Thyroid gland (tissue), 4 donors: ENCODE measurements at regions not wholly inside any gene's neighbourhood (a gene's known extent, or its start where the extent isn't known, plus 50 kb on each side); places are given as distances from the start of the nearest gene placed in this dataset.

ENCODE experiments used
- CTCF ChIP-seq, 6 experiments: fragments of 200-600 bp in 3 of 6; fragments of 450-650 bp in 3 of 6; sonication (generic) in 3 of 6; IDR thresholded peaks; one replicate each; pipeline ENCODE4 v1.5.1; 2016 to 2019; ENCODE audit warnings: antibody characterized with exemption in 6 of 6, mild to moderate bottlenecking in 2 of 6, inconsistent platforms in 1 of 6, moderate library complexity in 1 of 6
- POLR2A ChIP-seq, 2 donors: fragments of 450-650 bp; IDR thresholded peaks; one replicate each; pipeline ENCODE4 v1.6.1; 2017; ENCODE audit warnings: antibody characterized with exemption in 2 of 2, mild to moderate bottlenecking in 2 of 2, moderate library complexity in 1 of 2

- TF ChIP-seq CTCF (IDR thresholded peaks at IDR 0.05) (no peak), POLR2A (IDR thresholded peaks at IDR 0.05) (no peak)
Observed at GRCh38 chr2:107168141-107168540, 282.2 kb upstream of the ST6GAL2 start.
